K562 (cell line): ENCODE measurements at regions not wholly inside any gene's neighbourhood (a gene's known extent, or its start where the extent isn't known, plus 50 kb on each side); places are given as distances from the start of the nearest gene placed in this dataset.

Source experiments
- ATAC-seq: fragments of 200-7000 bp; cut with Tn5 transposase; 3 replicates; pipeline ENCODE4 v1.9.1; 2020; ENCODE audit warnings: moderate library complexity
- BruUV-seq: library from RNA; stranded (reverse); fragments of 400-500 nt; replicated peaks from 2 replicates; lab custom pipeline; 2021; lab: Mats Ljungman, UMichigan
- CTCF ChIA-PET: fragments of 300-600 bp; formaldehyde crosslinking; extraction: SDS; loops from one replicate; lab custom pipeline; 2021; ENCODE audit warnings: low intra/inter-chr PET ratio; lab: Yijun Ruan, JAX
- POLR2A ChIA-PET: fragments of 300-600, 350-650 bp; sonication (Branson Sonifier 250); formaldehyde crosslinking; extraction: SDS; loops from one replicate; lab custom pipeline; 2021; ENCODE audit warnings: antibody characterized with exemption, inconsistent platforms; lab: Yijun Ruan, JAX
- DNase-seq, 4 experiments: peaks; one replicate each; pipeline versions ENCODE4 v3.0.0 to v3.0.0-alpha.2; 2011 to 2018; ENCODE audit warnings: low spot score in 3 of 4, mixed read lengths in 3 of 4; ENCODE audit errors: extremely low read depth in 1 of 4
- FAIRE-seq: peaks from 2 replicates; lab custom pipeline; 2011; peaks lifted over from hg19 to GRCh38; lab: Jason Lieb, UNC
- H2AFZ ChIP-seq: 2 replicates; pipeline ENCODE4 v1.6.0; 2011; ENCODE audit warnings: low read depth, low read length, control low read depth, inconsistent platforms
- H3K27ac ChIP-seq: fragments of 200-600 bp; 3 replicates; pipeline ENCODE4 v1.8.0; 2011; ENCODE audit warnings: low read depth, mild to moderate bottlenecking, control low read depth, inconsistent platforms, low read length, moderate library complexity, mixed read lengths; ENCODE audit errors: extremely low read depth
- H3K27me3 ChIP-seq, 2 experiments: fragments of 300-600 bp in 1 of 2; 2 replicates in 1 of 2; 3 replicates in 1 of 2; pipeline versions ENCODE4 v1.6.0 to v1.8.0; 2011; ENCODE audit warnings: inconsistent platforms in 2 of 2, low read length in 2 of 2, mild to moderate bottlenecking in 1 of 2, mixed read lengths in 1 of 2, moderate library complexity in 1 of 2; ENCODE audit not compliant: control insufficient read depth in 2 of 2, insufficient read depth in 2 of 2
- H3K36me3 ChIP-seq: fragments of 300-600 bp; 3 replicates; pipeline ENCODE4 v1.8.0; 2011; ENCODE audit warnings: mild to moderate bottlenecking, low read length, inconsistent platforms; ENCODE audit not compliant: control insufficient read depth, insufficient read depth
- H3K4me1 ChIP-seq, 2 experiments: fragments of 200-600 bp in 1 of 2; replicated peaks in 1 of 2; 2 replicates in 1 of 2; 3 replicates in 1 of 2; pipeline versions ENCODE4 v1.5.1 to v1.8.0; 2011; ENCODE audit warnings: inconsistent platforms in 2 of 2, low read length in 2 of 2, mild to moderate bottlenecking in 1 of 2, mixed read lengths in 1 of 2, moderate library complexity in 1 of 2; ENCODE audit not compliant: control insufficient read depth in 2 of 2, insufficient read depth in 2 of 2
- H3K4me2 ChIP-seq: 2 replicates; pipeline ENCODE4 v1.6.1; 2011; ENCODE audit warnings: low read length, control low read depth, inconsistent platforms, mixed read lengths; ENCODE audit not compliant: insufficient read depth
- H3K4me3 ChIP-seq: fragments of 200-600 bp; sonication (generic), shearing (Covaris generic); 2 replicates; pipeline ENCODE4 v1.5.1; 2016; ENCODE audit warnings: control low read depth, inconsistent platforms
- H3K79me2 ChIP-seq: fragments of 200-600 bp; 3 replicates; pipeline ENCODE4 v1.8.0; 2011; ENCODE audit warnings: low read length, inconsistent platforms; ENCODE audit not compliant: control insufficient read depth, insufficient read depth
- H3K9ac ChIP-seq, 2 experiments: 2 replicates each; pipeline versions ENCODE4 v1.6.0 to v1.6.1; 2011; ENCODE audit warnings: low read depth in 2 of 2, low read length in 2 of 2, control low read depth in 1 of 2, inconsistent platforms in 1 of 2, mild to moderate bottlenecking in 1 of 2, mixed read lengths in 1 of 2; ENCODE audit not compliant: insufficient read depth in 1 of 2
- H3K9me1 ChIP-seq: one replicate; pipeline ENCODE4 v1.6.0; 2011; ENCODE audit warnings: inconsistent platforms, mild to moderate bottlenecking, low read length, moderate library complexity; ENCODE audit not compliant: control insufficient read depth, insufficient read depth
- H3K9me3 ChIP-seq: replicated peaks from 2 replicates; pipeline ENCODE4 v1.5.1; 2011; ENCODE audit warnings: low read depth, low read length, inconsistent platforms; ENCODE audit not compliant: control insufficient read depth, insufficient read depth
- H4K20me1 ChIP-seq: replicated peaks from 2 replicates; pipeline ENCODE4 v1.6.1; 2011; ENCODE audit warnings: low read length, inconsistent platforms, mixed read lengths; ENCODE audit not compliant: control insufficient read depth, insufficient read depth
- ARID3B ChIP-seq: fragments of 250-450 bp; sonication (Bioruptor Pico); IDR thresholded peaks from 2 replicates; pipeline ENCODE4 v1.4.0; 2020; ENCODE audit warnings: borderline replicate concordance
- CBX1 ChIP-seq: sonication (generic); IDR thresholded peaks from 2 replicates; pipeline ENCODE4 v1.6.1; 2016; ENCODE audit warnings: antibody characterized with exemption, low read depth, mild to moderate bottlenecking
- KDM4B ChIP-seq, 2 experiments: fragments of 450-650 bp in 1 of 2; sonication (generic) in 1 of 2; IDR thresholded peaks; 2 replicates each; pipeline ENCODE4 v1.6.1; 2016 to 2017; ENCODE audit warnings: borderline replicate concordance in 2 of 2, antibody characterized with exemption in 1 of 2, low read depth in 1 of 2, mild to moderate bottlenecking in 1 of 2
- KLF13 ChIP-seq: fragments of 450-650 bp; IDR thresholded peaks from 2 replicates; pipeline ENCODE4 v1.6.1; 2016; ENCODE audit warnings: missing genetic modification characterization, low read depth, mild to moderate bottlenecking, missing compliant biosample characterization, moderate library complexity, borderline replicate concordance
- PCBP1 ChIP-seq: fragments of 200-400 bp; formaldehyde crosslinking; IDR thresholded peaks from 2 replicates; pipeline ENCODE4 v1.6.1; 2018; ENCODE audit warnings: mild to moderate bottlenecking, low read depth, low read length; ENCODE audit not compliant: poor library complexity, severe bottlenecking
- RBM14 ChIP-seq: fragments of 200-400 bp; formaldehyde crosslinking; IDR thresholded peaks from 2 replicates; pipeline ENCODE4 v1.6.1; 2018; ENCODE audit warnings: low read depth, mild to moderate bottlenecking, low read length, moderate library complexity, borderline replicate concordance; ENCODE audit not compliant: insufficient read depth
- SRSF3 ChIP-seq: fragments of 200-400 bp; formaldehyde crosslinking; IDR thresholded peaks from 2 replicates; pipeline ENCODE4 v1.6.1; 2016; ENCODE audit warnings: mild to moderate bottlenecking, low read length, moderate library complexity; ENCODE audit not compliant: insufficient read depth
- TBP ChIP-seq: optimal IDR thresholded peaks from 2 replicates; pipeline ENCODE3; 2011; ENCODE audit warnings: low read depth, low read length, improper control_type of control experiment
- WGBS: fragments of 100-300 bp; shearing (Covaris generic); methylation state at CpG from one replicate; pipeline ENCODE4 v1.1.6; 2016; ENCODE audit warnings: low coverage, mixed read lengths; ENCODE audit not compliant: insufficient coverage; ENCODE audit errors: missing lambda C conversion rate; 5-methylcytosine and 5-hydroxymethylcytosine counted together
- in situ Hi-C: fragments of 300-500 bp; cut with MboI; formaldehyde crosslinking; loops from 4 replicates; pipeline ENCODE4 v1.15.0; 2018; ENCODE audit warnings: inconsistent platforms, mixed read lengths
- intact Hi-C: fragments of 100-400 bp; cut with micrococcal nuclease; formaldehyde crosslinking; loops from 2 replicates; pipeline ENCODE4 v1.14.2; 2022

GRCh38 chr12:38152816-38153736, 163.5 kb upstream of the ALG10B start:
- Histone ChIP-seq H4K20me1 (no peaks in the 10 kb centered on the region; the same call in 1 of the 2 replicates), H3K27ac (no peak overlapping the region), H3K4me3 (no peak overlapping the region), H3K4me2 (no peak overlapping the region), H3K9me1 (no peaks in the 10 kb centered on the region), H3K79me2 (no peaks in the 10 kb centered on the region), H3K9ac (no peak overlapping the region), H3K27me3 (peaks cover 8 to 53% of the 10 kb centered on the region in 2 experiments; a peak in 3 of 5 replicates), H3K36me3 (no peaks in the 10 kb centered on the region), H3K9me3 (0 out of 2 replicates have a peak, but pooled peaks cover 1% of the 10 kb centered on the region), H2AFZ (no peak overlapping the region), H3K4me1 (peaks cover 0 to 20% of the 10 kb centered on the region in 2 experiments; a peak in 2 of 5 replicates)
- whole genome bisulfite sequencing: 7% methylated on average over 40 of the region's 53 CpGs
- ChIA-PET CTCF (no interaction called here), POLR2A (no interaction called here)
- DNase-seq (no peak), FAIRE-seq (no peak), ATAC-seq (no peak)
- in situ Hi-C loops: no loop called here
- TF ChIP-seq CBX1 (no peak), PCBP1 (no peak), SRSF3 (no peak), TBP (no peak), RBM14 (no peak), KDM4B (IDR thresholded peaks at IDR 0.05; ENCODE audit: borderline replicate concordance in 2 of 2, low read depth in 1 of 2) (no peak), KLF13 (tag) (no peak), ARID3B (CRISPR knock-in tag) (no peak)
- BruUV-seq: no TSS peak
- intact Hi-C loops: no loop called here
